WTC11 (cell line): ENCODE measurements at regions not wholly inside any gene's neighbourhood (a gene's known extent, or its start where the extent isn't known, plus 50 kb on each side); places are given as distances from the start of the nearest gene placed in this dataset.
"Not testable (repeated sequence)": the region's sequence is repeated elsewhere in the genome, so short reads cannot be mapped to it uniquely, and the experiment has no call there.

ENCODE experiments used
- ATAC-seq: fragments of 200-7000 bp; cut with Tn5 transposase; 2 replicates; pipeline ENCODE4 v1.10.0; 2021; ENCODE audit warnings: mild to moderate bottlenecking, moderate library complexity
- CTCF ChIA-PET: fragments of 300-600 bp; sonication (Branson Sonifier 250); formaldehyde crosslinking; loops from one replicate; lab custom pipeline; 2021; ENCODE audit warnings: antibody characterized with exemption; lab: Charles Lee
- POLR2A ChIA-PET: fragments of 350-600 bp; sonication (Branson Sonifier 250); formaldehyde crosslinking; loops from one replicate; lab custom pipeline; 2021; ENCODE audit warnings: antibody characterized with exemption; lab: Charles Lee
- DNase-seq: peaks from one replicate; pipeline ENCODE4 v3.0.0; 2021; ENCODE audit warnings: low spot score
- H3K27ac Mint-ChIP-seq: 2 replicates; pipeline ENCODE4 v1.8.0; 2021; ENCODE audit warnings: mixed read lengths
- H3K27me3 Mint-ChIP-seq: 2 replicates; pipeline ENCODE4 v1.8.0; 2021; ENCODE audit warnings: low read depth, mild to moderate bottlenecking, moderate library complexity, mixed read lengths
- H3K36me3 Mint-ChIP-seq: 2 replicates; pipeline ENCODE4 v1.8.0; 2021; ENCODE audit warnings: mixed read lengths
- H3K4me1 Mint-ChIP-seq: 2 replicates; pipeline ENCODE4 v1.8.0; 2022; ENCODE audit warnings: mixed read lengths
- H3K4me3 Mint-ChIP-seq: 2 replicates; pipeline ENCODE4 v1.8.0; 2021; ENCODE audit warnings: mild to moderate bottlenecking, moderate library complexity, mixed read lengths
- H3K9me3 Mint-ChIP-seq: 2 replicates; pipeline ENCODE4 v1.8.0; 2021; ENCODE audit warnings: mixed read lengths
- ELF4 ChIP-seq: sonication (generic); formaldehyde crosslinking; IDR thresholded peaks from 2 replicates; pipeline ENCODE4 v1.8.1; 2022; ENCODE audit warnings: low read depth, mild to moderate bottlenecking, moderate library complexity, missing genetic modification reagents
- EMX1 ChIP-seq: fragments of 250-450 bp; sonication (Bioruptor Pico); IDR thresholded peaks from 2 replicates; pipeline ENCODE4 v1.8.0; 2021; ENCODE audit warnings: mild to moderate bottlenecking
- ERG ChIP-seq: fragments of 250-450 bp; sonication (Bioruptor Pico); IDR thresholded peaks from 2 replicates; pipeline ENCODE4 v1.8.0; 2021; ENCODE audit warnings: mild to moderate bottlenecking
- FOXP4 ChIP-seq: sonication (generic); formaldehyde crosslinking; IDR thresholded peaks from 2 replicates; pipeline ENCODE4 v1.8.0; 2022; ENCODE audit warnings: mild to moderate bottlenecking, missing genetic modification reagents
- GTF2I ChIP-seq: fragments of 250-450 bp; sonication (Bioruptor Pico); conservative IDR thresholded peaks from 2 replicates; pipeline ENCODE4 v1.4.0; 2021; ENCODE audit warnings: mild to moderate bottlenecking
- HMGXB4 ChIP-seq: sonication (generic); formaldehyde crosslinking; IDR thresholded peaks from 2 replicates; pipeline ENCODE4 v1.8.1; 2023; ENCODE audit warnings: mild to moderate bottlenecking, moderate library complexity, missing genetic modification reagents
- MAX ChIP-seq: sonication (generic); formaldehyde crosslinking; IDR thresholded peaks from 2 replicates; pipeline ENCODE4 v1.8.0; 2022; ENCODE audit warnings: mild to moderate bottlenecking, missing genetic modification reagents
- MXD4 ChIP-seq: fragments of 250-450 bp; sonication (Bioruptor Pico); IDR thresholded peaks from 2 replicates; pipeline ENCODE4 v1.8.0; 2021; ENCODE audit warnings: mild to moderate bottlenecking, moderate library complexity, borderline replicate concordance
- MYBL2 ChIP-seq: sonication (generic); formaldehyde crosslinking; IDR thresholded peaks from 2 replicates; pipeline ENCODE4 v1.8.1; 2023; ENCODE audit warnings: mild to moderate bottlenecking, moderate library complexity, missing genetic modification reagents
- RELA ChIP-seq: sonication (generic); formaldehyde crosslinking; IDR thresholded peaks from 2 replicates; pipeline ENCODE4 v1.8.1; 2022; ENCODE audit warnings: missing genetic modification reagents, mild to moderate bottlenecking, borderline replicate concordance
- RORB ChIP-seq: fragments of 250-450 bp; sonication (Bioruptor Pico); IDR thresholded peaks from 2 replicates; pipeline ENCODE4 v1.9.0; 2021; ENCODE audit warnings: mild to moderate bottlenecking
- SMAD3 ChIP-seq: sonication (generic); formaldehyde crosslinking; IDR thresholded peaks from 2 replicates; pipeline ENCODE4 v1.8.0; 2022; ENCODE audit warnings: missing genetic modification reagents, mild to moderate bottlenecking, borderline replicate concordance
- TCF7 ChIP-seq: sonication (generic); formaldehyde crosslinking; IDR thresholded peaks from 2 replicates; pipeline ENCODE4 v1.8.0; 2022; ENCODE audit warnings: mild to moderate bottlenecking, low read depth, missing genetic modification reagents, moderate library complexity
- TEAD1 ChIP-seq: sonication (generic); formaldehyde crosslinking; IDR thresholded peaks from 2 replicates; pipeline ENCODE4 v1.8.0; 2022; ENCODE audit warnings: mild to moderate bottlenecking, missing genetic modification reagents
- ZNF219 ChIP-seq: sonication (generic); formaldehyde crosslinking; IDR thresholded peaks from 2 replicates; pipeline ENCODE4 v1.8.0; 2023; ENCODE audit warnings: missing genetic modification reagents, mild to moderate bottlenecking, borderline replicate concordance
- ZNF263 ChIP-seq: sonication (generic); formaldehyde crosslinking; IDR thresholded peaks from 2 replicates; pipeline ENCODE4 v1.8.1; 2022; ENCODE audit warnings: low read depth, mild to moderate bottlenecking, moderate library complexity, missing genetic modification reagents
- ZNF425 ChIP-seq: fragments of 250-450 bp; sonication (Bioruptor Pico); conservative IDR thresholded peaks from 2 replicates; pipeline ENCODE4 v1.9.0; 2021; ENCODE audit warnings: mild to moderate bottlenecking
- ZNF532 ChIP-seq: fragments of 250-450 bp; sonication (Bioruptor Pico); IDR thresholded peaks from 2 replicates; pipeline ENCODE4 v1.9.0; 2021; ENCODE audit warnings: mild to moderate bottlenecking, borderline replicate concordance

GRCh38 chr9:104368318-104368717, 135.7 kb upstream of the OR13F1 start:
- H3K4me3 Mint-ChIP-seq, ATAC-seq, DNase-seq, H3K27ac Mint-ChIP-seq, H3K27me3 Mint-ChIP-seq, H3K4me1 Mint-ChIP-seq, CTCF ChIA-PET, POLR2A ChIA-PET: not testable (repeated sequence)
- Mint-ChIP-seq H3K36me3 (peaks cover 17% of the 10 kb centered on the region), H3K9me3 (peaks cover 45% of the 10 kb centered on the region)

- H3K36me3 Mint-ChIP-seq = peaks cover 5% of the 10 kb centered on the region
- ChIA-PET POLR2A (no interaction called here), CTCF (no interaction called here)
- H3K27ac Mint-ChIP-seq = no peak overlapping the region
- no peaks in the 10 kb centered on the region; the same call in 1 of the 2 replicates for H3K27me3 Mint-ChIP-seq
- no peak for TF ChIP-seq MYBL2 (CRISPR knock-in tag)
- no peak for TF ChIP-seq MAX (CRISPR knock-in tag)
- no peak for TF ChIP-seq ZNF219
- no peak for TF ChIP-seq RORB (CRISPR knock-in tag)
- TF ChIP-seq SMAD3 (CRISPR knock-in tag) = no peak
- no peak for TF ChIP-seq FOXP4 (CRISPR knock-in tag)
- TF ChIP-seq ZNF263 (CRISPR knock-in tag) = no peak
- no peak for TF ChIP-seq ZNF532 (CRISPR knock-in tag)
- TF ChIP-seq TCF7 = no peak
- no peak for TF ChIP-seq ELF4 (CRISPR knock-in tag)
- TF ChIP-seq MXD4 (CRISPR knock-in tag) = no peak
- 0 out of 2 replicates have a peak, but pooled peaks cover 3% of the 10 kb centered on the region for H3K4me1 Mint-ChIP-seq
- ATAC-seq = no peak
- DNase-seq = no peak
- H3K9me3 Mint-ChIP-seq = peaks cover 30% of the 10 kb centered on the region
- no peak overlapping the region for H3K4me3 Mint-ChIP-seq
Observed at GRCh38 chr9:104374711-104375110, 129.4 kb upstream of the OR13F1 start.

- POLR2A ChIA-PET = no interaction called here
- H3K9me3 Mint-ChIP-seq = no peaks in the 10 kb centered on the region
- ATAC-seq (peak; percentile 18; the same call in 1 of the 2 replicates), DNase-seq (no peak)
- no peak overlapping the region for H3K27ac Mint-ChIP-seq
- no peaks in the 10 kb centered on the region for H3K27me3 Mint-ChIP-seq
- CTCF ChIA-PET = interaction anchor here (1.0 to 2.4 kb wide), 9 partner anchors 8 to 357 kb away, joined by 3 to 36 read pairs (median 5); no protein-coding TSS in a partner anchor
- H3K4me3 Mint-ChIP-seq = no peak overlapping the region
- peaks cover 15% of the 10 kb centered on the region for H3K4me1 Mint-ChIP-seq
- H3K36me3 Mint-ChIP-seq = no peaks in the 10 kb centered on the region
- no peak for TF ChIP-seq GTF2I (CRISPR knock-in tag)
- no peak for TF ChIP-seq ERG
- no peak for TF ChIP-seq RELA (CRISPR knock-in tag)
- TF ChIP-seq EMX1 = no peak
- TF ChIP-seq ZNF425 = no peak
- no peak for TF ChIP-seq MXD4 (CRISPR knock-in tag)
- no peak for TF ChIP-seq FOXP4 (CRISPR knock-in tag)
- TF ChIP-seq HMGXB4 (CRISPR knock-in tag) = no peak
- no peak for TF ChIP-seq TEAD1 (CRISPR knock-in tag)
Observed at GRCh38 chr9:104386013-104386412, 118.0 kb upstream of the OR13F1 start.
